GM12878 (cell line): ENCODE measurements at regions not wholly inside any gene's neighbourhood (a gene's known extent, or its start where the extent isn't known, plus 50 kb on each side); places are given as distances from the start of the nearest gene placed in this dataset.

ENCODE experiments used
- ATF7 ChIP-seq: fragments of 450-650 bp; IDR thresholded peaks from 2 replicates; pipeline ENCODE4 v1.6.1; 2016; ENCODE audit warnings: low read depth, mild to moderate bottlenecking
- RAD21 ChIP-seq: IDR thresholded peaks from 2 replicates; pipeline ENCODE4 v1.6.1; 2011; ENCODE audit warnings: mild to moderate bottlenecking, low read depth, low read length, moderate library complexity; ENCODE audit not compliant: insufficient read depth
- RAD51 ChIP-seq: fragments of 450-650 bp; IDR thresholded peaks from 2 replicates; pipeline ENCODE4 v1.6.1; 2016; ENCODE audit warnings: moderate library complexity, mild to moderate bottlenecking, inconsistent platforms
- TF ChIP-seq, protein P1 (sequence below), 3 experiments: IDR thresholded peaks in 2 of 3; conservative IDR thresholded peaks in 1 of 3; 2 replicates each; pipeline ENCODE4 v1.5.1; 2011; ENCODE audit warnings: low read depth in 3 of 3, low read length in 3 of 3, mild to moderate bottlenecking in 3 of 3, control low read depth in 2 of 3, moderate library complexity in 2 of 3, inconsistent platforms in 1 of 3, mixed read lengths in 1 of 3; ENCODE audit not compliant: control insufficient read depth in 2 of 3, insufficient read depth in 1 of 3; ENCODE audit errors: extremely low read depth in 1 of 3

DNA sequence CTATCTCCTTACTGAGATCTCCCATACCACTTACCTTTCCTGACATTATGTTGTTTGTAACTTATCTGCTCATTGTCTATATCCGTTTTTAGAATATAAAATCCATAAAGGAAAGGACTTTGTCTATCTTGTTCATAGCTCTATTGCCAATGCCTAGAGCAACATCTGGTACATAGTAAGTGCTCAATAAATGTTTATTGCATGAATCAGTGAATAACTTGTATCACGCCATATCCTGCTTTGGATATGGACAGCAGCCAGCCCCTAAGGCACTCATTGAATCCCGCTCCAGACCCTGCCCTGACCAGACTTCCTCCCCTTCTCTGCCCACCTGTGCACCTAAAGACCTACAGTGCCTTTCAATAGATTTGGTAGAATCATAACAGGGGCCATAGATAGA is 298.1 kb upstream of the PLXNA2 start:
- TF ChIP-seq, protein P1, sequence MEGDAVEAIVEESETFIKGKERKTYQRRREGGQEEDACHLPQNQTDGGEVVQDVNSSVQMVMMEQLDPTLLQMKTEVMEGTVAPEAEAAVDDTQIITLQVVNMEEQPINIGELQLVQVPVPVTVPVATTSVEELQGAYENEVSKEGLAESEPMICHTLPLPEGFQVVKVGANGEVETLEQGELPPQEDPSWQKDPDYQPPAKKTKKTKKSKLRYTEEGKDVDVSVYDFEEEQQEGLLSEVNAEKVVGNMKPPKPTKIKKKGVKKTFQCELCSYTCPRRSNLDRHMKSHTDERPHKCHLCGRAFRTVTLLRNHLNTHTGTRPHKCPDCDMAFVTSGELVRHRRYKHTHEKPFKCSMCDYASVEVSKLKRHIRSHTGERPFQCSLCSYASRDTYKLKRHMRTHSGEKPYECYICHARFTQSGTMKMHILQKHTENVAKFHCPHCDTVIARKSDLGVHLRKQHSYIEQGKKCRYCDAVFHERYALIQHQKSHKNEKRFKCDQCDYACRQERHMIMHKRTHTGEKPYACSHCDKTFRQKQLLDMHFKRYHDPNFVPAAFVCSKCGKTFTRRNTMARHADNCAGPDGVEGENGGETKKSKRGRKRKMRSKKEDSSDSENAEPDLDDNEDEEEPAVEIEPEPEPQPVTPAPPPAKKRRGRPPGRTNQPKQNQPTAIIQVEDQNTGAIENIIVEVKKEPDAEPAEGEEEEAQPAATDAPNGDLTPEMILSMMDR (IDR thresholded peaks at IDR 0.05 in 2 of 3, conservative IDR thresholded peaks at IDR 0.05 in 1 of 3; ENCODE audit: control insufficient read depth in 2 of 3, extremely low read depth in 1 of 3, insufficient read depth in 1 of 3, low read depth in 3 of 3, low read length in 3 of 3) = no peak
- TF ChIP-seq RAD51 (no peak), ATF7 (no peak), RAD21 (no peak)
